Lung (tissue), 11 donors: ENCODE measurements at regions not wholly inside any gene's neighbourhood (a gene's known extent, or its start where the extent isn't known, plus 50 kb on each side); places are given as distances from the start of the nearest gene placed in this dataset.

Experiments
- ATAC-seq: fragments of 200-7000 bp; cut with Tn5 transposase; one replicate; pipeline ENCODE4 v1.9.1; 2020; ENCODE audit warnings: moderate number of reproducible peaks; ENCODE audit not compliant: insufficient read depth, low FRiP score
- DNase-seq, 3 donors: peaks; one replicate each; pipeline ENCODE4 v3.0.0-alpha.2; 2013 to 2017
- H3K27ac ChIP-seq, 2 donors: one replicate each; pipeline ENCODE4 v1.5.1; 2013; ENCODE audit warnings: mild to moderate bottlenecking in 2 of 2, moderate library complexity in 2 of 2, control low read depth in 1 of 2, inconsistent platforms in 1 of 2, low read depth in 1 of 2, low read length in 1 of 2
- H3K27me3 ChIP-seq, 3 donors: one replicate each; pipeline ENCODE4 v1.5.1; 2013; ENCODE audit warnings: low read length in 2 of 3; ENCODE audit not compliant: control insufficient read depth in 3 of 3, insufficient read depth in 3 of 3
- H3K36me3 ChIP-seq, 4 donors: one replicate each; pipeline ENCODE4 v1.5.1; 2013; ENCODE audit warnings: low read length in 4 of 4, mild to moderate bottlenecking in 1 of 4, moderate library complexity in 1 of 4; ENCODE audit not compliant: control insufficient read depth in 4 of 4, insufficient read depth in 4 of 4
- H3K4me1 ChIP-seq, 5 donors: one replicate each; pipeline ENCODE4 v1.5.1; 2013; ENCODE audit warnings: low read length in 5 of 5, mild to moderate bottlenecking in 2 of 5, moderate library complexity in 1 of 5; ENCODE audit not compliant: control insufficient read depth in 5 of 5, insufficient read depth in 5 of 5
- H3K4me3 ChIP-seq: one replicate; pipeline ENCODE4 v1.5.1; 2013; ENCODE audit warnings: mild to moderate bottlenecking, control low read depth, moderate library complexity
- H3K9ac ChIP-seq, 2 donors: one replicate each; pipeline ENCODE4 v1.5.1; 2013; ENCODE audit warnings: low read length in 2 of 2, control low read depth in 1 of 2; ENCODE audit not compliant: insufficient read depth in 1 of 2
- H3K9me3 ChIP-seq, 4 donors: one replicate each; pipeline ENCODE4 v1.5.1; 2013; ENCODE audit warnings: low read length in 3 of 4, mild to moderate bottlenecking in 1 of 4, moderate library complexity in 1 of 4; ENCODE audit not compliant: control insufficient read depth in 4 of 4, insufficient read depth in 3 of 4
- WGBS, 2 donors: extraction: QIAGEN DNeasy Blood & Tissue Kit; methylation state at CpG; one replicate each; pipeline ENCODE4 v1.1.7; 2013; 5-methylcytosine and 5-hydroxymethylcytosine counted together
- TF ChIP-seq, protein P1 (sequence below): IDR thresholded peaks from 2 replicates; pipeline ENCODE4 v1.5.1; 2012; ENCODE audit warnings: mild to moderate bottlenecking; ENCODE audit errors: control extremely low read depth, extremely low read depth
- donor health status: control.
- donor health status: control.
- donor health status: Bipolar disorder and iron deficiency.
- donor health status: healthy.
- donor health status: DM: yes; HTN: yes; CAD: no.

GRCh38 chr7:89680161-89680560, 474.1 kb upstream of the STEAP1 start:
- DNase-seq (no peak), ATAC-seq (no peak)
- H3K9me3 ChIP-seq: no peaks in the 10 kb centered on the region
- no peak overlapping the region for H3K9ac ChIP-seq
- TF ChIP-seq, protein P1, sequence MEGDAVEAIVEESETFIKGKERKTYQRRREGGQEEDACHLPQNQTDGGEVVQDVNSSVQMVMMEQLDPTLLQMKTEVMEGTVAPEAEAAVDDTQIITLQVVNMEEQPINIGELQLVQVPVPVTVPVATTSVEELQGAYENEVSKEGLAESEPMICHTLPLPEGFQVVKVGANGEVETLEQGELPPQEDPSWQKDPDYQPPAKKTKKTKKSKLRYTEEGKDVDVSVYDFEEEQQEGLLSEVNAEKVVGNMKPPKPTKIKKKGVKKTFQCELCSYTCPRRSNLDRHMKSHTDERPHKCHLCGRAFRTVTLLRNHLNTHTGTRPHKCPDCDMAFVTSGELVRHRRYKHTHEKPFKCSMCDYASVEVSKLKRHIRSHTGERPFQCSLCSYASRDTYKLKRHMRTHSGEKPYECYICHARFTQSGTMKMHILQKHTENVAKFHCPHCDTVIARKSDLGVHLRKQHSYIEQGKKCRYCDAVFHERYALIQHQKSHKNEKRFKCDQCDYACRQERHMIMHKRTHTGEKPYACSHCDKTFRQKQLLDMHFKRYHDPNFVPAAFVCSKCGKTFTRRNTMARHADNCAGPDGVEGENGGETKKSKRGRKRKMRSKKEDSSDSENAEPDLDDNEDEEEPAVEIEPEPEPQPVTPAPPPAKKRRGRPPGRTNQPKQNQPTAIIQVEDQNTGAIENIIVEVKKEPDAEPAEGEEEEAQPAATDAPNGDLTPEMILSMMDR: no peak
- no peaks in the 10 kb centered on the region for H3K4me1 ChIP-seq
- no peaks in the 10 kb centered on the region for H3K27me3 ChIP-seq
- H3K27ac ChIP-seq: no peak overlapping the region
- H3K36me3 ChIP-seq: no peaks in the 10 kb centered on the region
- WGBS, 2 donors: 91 to 97% methylated on average over 2 of the region's 2 CpGs
- no peak overlapping the region for H3K4me3 ChIP-seq

DNA sequence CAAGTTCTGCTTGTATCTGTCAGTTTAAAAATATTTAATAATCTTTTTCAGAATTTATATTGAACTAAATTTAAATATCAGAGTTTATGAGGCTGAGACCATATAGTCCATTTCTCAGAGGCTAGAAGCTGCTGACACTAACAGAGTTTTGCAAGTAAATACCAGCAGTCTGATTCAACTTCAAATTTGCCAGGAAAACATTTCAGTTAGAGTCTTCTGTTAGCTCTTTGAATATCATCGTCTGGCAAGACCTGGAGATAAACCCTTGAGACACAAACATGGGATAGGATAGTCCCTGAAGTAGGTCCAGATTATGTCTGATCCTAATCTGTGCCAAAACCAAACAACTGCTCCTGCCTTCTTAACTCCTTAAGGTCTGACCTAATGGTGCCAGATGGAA, 472.8 kb upstream of the STEAP1 start:
- TF ChIP-seq, protein P1: no peak
- Histone ChIP-seq H3K27ac (no peak overlapping the region), H3K36me3 (no peaks in the 10 kb centered on the region), H3K9me3 (no peaks in the 10 kb centered on the region), H3K4me1 (no peaks in the 10 kb centered on the region), H3K9ac (no peak overlapping the region), H3K4me3 (no peak overlapping the region), H3K27me3 (no peaks in the 10 kb centered on the region)
- DNase-seq (no peak), ATAC-seq (no peak)
- whole genome bisulfite sequencing, 2 donors: 44 to 76% methylated on average over 1 of the region's 1 CpG

DNA sequence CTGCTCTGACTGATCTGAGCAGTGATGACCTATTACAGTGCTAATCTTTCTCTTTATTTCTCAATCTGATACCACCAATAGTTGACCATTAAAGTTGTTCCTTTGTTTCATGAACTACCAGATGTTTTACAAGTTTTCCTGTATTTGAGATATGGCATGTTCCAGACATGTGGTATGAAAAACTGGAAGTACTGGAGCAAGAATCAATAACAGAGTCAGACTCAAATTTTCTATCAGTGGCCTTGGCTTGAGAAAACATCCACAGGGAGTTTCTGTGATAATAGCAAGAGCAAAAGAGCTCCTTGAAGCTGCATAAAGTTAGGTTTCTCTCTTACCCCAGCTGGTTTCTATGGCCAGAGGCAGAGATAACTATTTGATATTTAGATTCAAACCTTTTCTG, 469.0 kb upstream of the STEAP1 start:
- no peak overlapping the region for H3K27ac ChIP-seq
- DNase-seq (no peak), ATAC-seq (no peak)
- no peak overlapping the region for H3K4me3 ChIP-seq
- H3K27me3 ChIP-seq: no peaks in the 10 kb centered on the region
- no peak overlapping the region for H3K9ac ChIP-seq
- TF ChIP-seq, protein P1: no peak
- no peaks in the 10 kb centered on the region for H3K4me1 ChIP-seq
- no peaks in the 10 kb centered on the region for H3K9me3 ChIP-seq
- H3K36me3 ChIP-seq: no peaks in the 10 kb centered on the region

GRCh38 chr7:89687211-89687610, 467.1 kb upstream of the STEAP1 start:
- Histone ChIP-seq H3K4me3 (no peak overlapping the region), H3K27me3 (no peaks in the 10 kb centered on the region), H3K27ac (no peak overlapping the region), H3K9me3 (no peaks in the 10 kb centered on the region), H3K9ac (no peak overlapping the region), H3K4me1 (no peaks in the 10 kb centered on the region), H3K36me3 (no peaks in the 10 kb centered on the region)
- TF ChIP-seq, protein P1: no peak
- 70 to 82% methylated on average over 2 of the region's 2 CpGs for WGBS, 2 donors
- ATAC-seq (no peak), DNase-seq (peak; percentile 13 to 43 (median 16))
